HEK293 (cell line): ENCODE measurements at regions not wholly inside any gene's neighbourhood (a gene's known extent, or its start where the extent isn't known, plus 50 kb on each side); places are given as distances from the start of the nearest gene placed in this dataset.

Source experiments
- CTCF ChIA-PET: fragments of 350-600 bp; formaldehyde crosslinking; extraction: SDS; loops from one replicate; lab custom pipeline; 2021; ENCODE audit warnings: antibody characterized with exemption; lab: Yijun Ruan, JAX
- POLR2A ChIA-PET: fragments of 300-600 bp; formaldehyde crosslinking; extraction: SDS; loops from one replicate; lab custom pipeline; 2020; ENCODE audit warnings: antibody characterized with exemption, inconsistent platforms; lab: Yijun Ruan, JAX
- H3K27ac ChIP-seq: fragments of 200-500 bp; sonication (Bioruptor generic); 2 replicates; pipeline ENCODE4 v1.5.1; 2014; ENCODE audit warnings: low read depth, low read length, control low read depth, inconsistent platforms; ENCODE audit errors: extremely low read depth
- H3K36me3 ChIP-seq, 2 experiments: fragments of 200-500 bp in 1 of 2; sonication (Bioruptor generic) in 1 of 2; 1 replicate in 1 of 2; 2 replicates in 1 of 2; pipeline ENCODE4 v1.5.1; 2014 to 2017; ENCODE audit warnings: inconsistent platforms in 2 of 2, low read length in 2 of 2; ENCODE audit not compliant: control insufficient read depth in 2 of 2, insufficient read depth in 1 of 2
- H3K4me1 ChIP-seq: fragments of 200-500 bp; sonication (Bioruptor generic); 2 replicates; pipeline ENCODE4 v1.5.1; 2014; ENCODE audit warnings: mild to moderate bottlenecking, low read length, inconsistent platforms; ENCODE audit not compliant: control insufficient read depth, insufficient read depth
- H3K4me3 ChIP-seq: 2 replicates; pipeline ENCODE4 v1.5.1; 2011; ENCODE audit warnings: low read depth, mild to moderate bottlenecking, control low read depth, low read length, moderate library complexity
- H3K9me3 ChIP-seq: fragments of 200-500 bp; sonication (Bioruptor generic); 2 replicates; pipeline ENCODE4 v1.5.1; 2014; ENCODE audit warnings: low read depth, low read length, inconsistent platforms; ENCODE audit not compliant: control insufficient read depth, insufficient read depth
- FEZF1 ChIP-seq: fragments of 450-650 bp; formaldehyde crosslinking; IDR thresholded peaks from 2 replicates; pipeline ENCODE4 v1.5.1; 2016; ENCODE audit warnings: missing biosample characterization, missing genetic modification characterization
- HOXC10 ChIP-seq: sonication (generic); formaldehyde crosslinking; IDR thresholded peaks from 2 replicates; pipeline ENCODE4 v1.8.1; 2023; ENCODE audit warnings: mild to moderate bottlenecking, missing genetic modification reagents
- IKZF3 ChIP-seq: fragments of 450-650 bp; IDR thresholded peaks from 2 replicates; pipeline ENCODE4 v1.5.0; 2018; ENCODE audit warnings: missing biosample characterization, mild to moderate bottlenecking, missing genetic modification characterization, moderate library complexity
- KLF8 ChIP-seq: fragments of 450-650 bp; formaldehyde crosslinking; IDR thresholded peaks from 2 replicates; pipeline ENCODE4 v1.5.1; 2016; ENCODE audit warnings: missing biosample characterization, missing genetic modification characterization
- KLF9 ChIP-seq: fragments of 450-650 bp; formaldehyde crosslinking; IDR thresholded peaks from 2 replicates; pipeline ENCODE4 v1.5.1; 2016; ENCODE audit warnings: missing biosample characterization, missing genetic modification characterization, low read depth
- WT1 ChIP-seq: fragments of 450-650 bp; formaldehyde crosslinking; IDR thresholded peaks from 2 replicates; pipeline ENCODE4 v1.5.1; 2016; ENCODE audit warnings: missing biosample characterization, missing genetic modification characterization
- YY2 ChIP-seq: fragments of 450-650 bp; formaldehyde crosslinking; IDR thresholded peaks from 2 replicates; pipeline ENCODE4 v1.5.1; 2016; ENCODE audit warnings: missing biosample characterization, missing genetic modification characterization
- ZBTB1 ChIP-seq: fragments of 450-650 bp; formaldehyde crosslinking; IDR thresholded peaks from 2 replicates; pipeline ENCODE4 v1.5.1; 2016; ENCODE audit warnings: missing biosample characterization, missing genetic modification characterization
- ZBTB48 ChIP-seq: fragments of 450-650 bp; formaldehyde crosslinking; IDR thresholded peaks from 2 replicates; pipeline ENCODE4 v1.5.1; 2016; ENCODE audit warnings: missing biosample characterization, missing genetic modification characterization
- ZNF146 ChIP-seq: fragments of 450-650 bp; formaldehyde crosslinking; IDR thresholded peaks from 2 replicates; pipeline ENCODE4 v1.5.1; 2016; ENCODE audit warnings: missing biosample characterization, missing genetic modification characterization
- ZNF394 ChIP-seq: fragments of 450-650 bp; formaldehyde crosslinking; IDR thresholded peaks from 2 replicates; pipeline ENCODE4 v1.5.1; 2016; ENCODE audit warnings: missing biosample characterization, missing genetic modification characterization, mild to moderate bottlenecking, moderate library complexity, borderline replicate concordance
- ZNF426 ChIP-seq: fragments of 450-650 bp; formaldehyde crosslinking; IDR thresholded peaks from 2 replicates; pipeline ENCODE4 v1.5.1; 2017; ENCODE audit warnings: missing biosample characterization, missing genetic modification characterization, mild to moderate bottlenecking, inconsistent platforms, moderate library complexity
- ZNF48 ChIP-seq: fragments of 450-650 bp; formaldehyde crosslinking; IDR thresholded peaks from 2 replicates; pipeline ENCODE4 v1.5.1; 2016; ENCODE audit warnings: missing biosample characterization, missing genetic modification characterization
- ZNF529 ChIP-seq: fragments of 450-650 bp; formaldehyde crosslinking; IDR thresholded peaks from 2 replicates; pipeline ENCODE4 v1.5.1; 2017; ENCODE audit warnings: missing genetic modification characterization, missing biosample characterization; ENCODE audit not compliant: insufficient replicate concordance
- ZNF544 ChIP-seq: fragments of 450-650 bp; formaldehyde crosslinking; IDR thresholded peaks from 2 replicates; pipeline ENCODE4 v1.5.0; 2017; ENCODE audit warnings: missing biosample characterization, missing genetic modification characterization
- ZNF585B ChIP-seq: fragments of 450-650 bp; formaldehyde crosslinking; IDR thresholded peaks from 2 replicates; pipeline ENCODE4 v1.5.1; 2016; ENCODE audit warnings: missing biosample characterization, missing genetic modification characterization
- ZNF600 ChIP-seq: fragments of 450-650 bp; formaldehyde crosslinking; IDR thresholded peaks from 2 replicates; pipeline ENCODE4 v1.5.1; 2016; ENCODE audit warnings: missing biosample characterization, missing genetic modification characterization
- ZNF623 ChIP-seq: fragments of 450-650 bp; formaldehyde crosslinking; IDR thresholded peaks from 2 replicates; pipeline ENCODE4 v1.5.1; 2016; ENCODE audit warnings: missing biosample characterization, missing genetic modification characterization
- ZNF654 ChIP-seq: fragments of 450-650 bp; formaldehyde crosslinking; IDR thresholded peaks from 2 replicates; pipeline ENCODE4 v1.5.1; 2016; ENCODE audit warnings: low read depth, missing biosample characterization, missing genetic modification characterization
- ZNF660 ChIP-seq: fragments of 450-650 bp; IDR thresholded peaks from 2 replicates; pipeline ENCODE4 v1.5.1; 2018; ENCODE audit warnings: missing biosample characterization, mild to moderate bottlenecking, missing genetic modification characterization
- ZSCAN30 ChIP-seq: fragments of 450-650 bp; IDR thresholded peaks from 2 replicates; pipeline ENCODE4 v1.5.1; 2018; ENCODE audit warnings: missing biosample characterization, mild to moderate bottlenecking, missing genetic modification characterization, moderate library complexity
- TF ChIP-seq, protein P1 (sequence below): fragments of 450-650 bp; formaldehyde crosslinking; IDR thresholded peaks from 2 replicates; pipeline ENCODE4 v1.5.1; 2016; ENCODE audit warnings: missing biosample characterization, missing genetic modification characterization
- TF ChIP-seq, protein P2 (sequence below): fragments of 450-650 bp; formaldehyde crosslinking; IDR thresholded peaks from 2 replicates; pipeline ENCODE4 v1.5.1; 2016; ENCODE audit warnings: missing biosample characterization, missing genetic modification characterization
- TF ChIP-seq, protein P3 (sequence below): sonication (generic); formaldehyde crosslinking; IDR thresholded peaks from 2 replicates; pipeline ENCODE4 v1.8.1; 2022; ENCODE audit warnings: mild to moderate bottlenecking, moderate library complexity, missing genetic modification reagents
- TF ChIP-seq, protein P4 (sequence below): fragments of 450-650 bp; formaldehyde crosslinking; optimal IDR thresholded peaks from 2 replicates; pipeline ENCODE3; 2016; ENCODE audit warnings: missing biosample characterization, mild to moderate bottlenecking, missing genetic modification characterization
- TF ChIP-seq, protein P5 (sequence below): fragments of 450-650 bp; formaldehyde crosslinking; IDR thresholded peaks from 2 replicates; pipeline ENCODE4 v1.5.0; 2017; ENCODE audit warnings: missing biosample characterization, missing genetic modification characterization, borderline replicate concordance

DNA sequence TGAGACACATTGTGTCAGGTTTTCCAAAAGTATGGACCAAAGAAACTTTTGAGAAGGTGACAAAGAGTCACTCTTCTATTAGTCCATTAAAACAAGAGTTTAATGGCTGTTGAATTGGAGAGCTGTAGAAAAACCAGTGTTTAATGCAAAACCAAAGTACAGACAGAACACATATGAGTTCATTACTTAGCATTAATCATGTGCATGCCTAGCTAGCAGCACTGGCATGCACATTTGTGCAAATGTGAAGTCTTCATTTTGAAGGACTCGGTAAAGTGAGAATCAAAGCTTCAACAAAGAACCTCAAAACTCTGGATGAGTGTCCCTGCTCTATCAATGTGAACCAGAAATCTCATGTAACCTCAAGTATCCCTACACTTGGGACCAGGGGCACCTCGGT, 256.3 kb upstream of the PPARGC1A start:
- H3K27ac ChIP-seq, result no peak overlapping the region
- no peaks in the 10 kb centered on the region for H3K4me1 ChIP-seq
- POLR2A ChIA-PET, result no interaction called here
- no peak overlapping the region for H3K4me3 ChIP-seq
- H3K9me3 ChIP-seq, result no peaks in the 10 kb centered on the region
- no peaks in the 10 kb centered on the region for H3K36me3 ChIP-seq
- TF ChIP-seq, protein P1, sequence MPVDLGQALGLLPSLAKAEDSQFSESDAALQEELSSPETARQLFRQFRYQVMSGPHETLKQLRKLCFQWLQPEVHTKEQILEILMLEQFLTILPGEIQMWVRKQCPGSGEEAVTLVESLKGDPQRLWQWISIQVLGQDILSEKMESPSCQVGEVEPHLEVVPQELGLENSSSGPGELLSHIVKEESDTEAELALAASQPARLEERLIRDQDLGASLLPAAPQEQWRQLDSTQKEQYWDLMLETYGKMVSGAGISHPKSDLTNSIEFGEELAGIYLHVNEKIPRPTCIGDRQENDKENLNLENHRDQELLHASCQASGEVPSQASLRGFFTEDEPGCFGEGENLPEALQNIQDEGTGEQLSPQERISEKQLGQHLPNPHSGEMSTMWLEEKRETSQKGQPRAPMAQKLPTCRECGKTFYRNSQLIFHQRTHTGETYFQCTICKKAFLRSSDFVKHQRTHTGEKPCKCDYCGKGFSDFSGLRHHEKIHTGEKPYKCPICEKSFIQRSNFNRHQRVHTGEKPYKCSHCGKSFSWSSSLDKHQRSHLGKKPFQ (tag by site-specific recombination), result no peak
- TF ChIP-seq FEZF1 (tag by site-specific recombination), result no peak
- no peak for TF ChIP-seq ZNF654
- no peak for TF ChIP-seq YY2 (tag by site-specific recombination)
- TF ChIP-seq, protein P2, sequence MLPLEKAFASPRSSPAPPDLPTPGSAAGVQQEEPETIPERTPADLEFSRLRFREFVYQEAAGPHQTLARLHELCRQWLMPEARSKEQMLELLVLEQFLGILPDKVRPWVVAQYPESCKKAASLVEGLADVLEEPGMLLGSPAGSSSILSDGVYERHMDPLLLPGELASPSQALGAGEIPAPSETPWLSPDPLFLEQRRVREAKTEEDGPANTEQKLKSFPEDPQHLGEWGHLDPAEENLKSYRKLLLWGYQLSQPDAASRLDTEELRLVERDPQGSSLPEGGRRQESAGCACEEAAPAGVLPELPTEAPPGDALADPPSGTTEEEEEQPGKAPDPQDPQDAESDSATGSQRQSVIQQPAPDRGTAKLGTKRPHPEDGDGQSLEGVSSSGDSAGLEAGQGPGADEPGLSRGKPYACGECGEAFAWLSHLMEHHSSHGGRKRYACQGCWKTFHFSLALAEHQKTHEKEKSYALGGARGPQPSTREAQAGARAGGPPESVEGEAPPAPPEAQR (tag by site-specific recombination), result no peak
- no peak for TF ChIP-seq ZNF394 (tag by site-specific recombination)
- TF ChIP-seq, protein P3, sequence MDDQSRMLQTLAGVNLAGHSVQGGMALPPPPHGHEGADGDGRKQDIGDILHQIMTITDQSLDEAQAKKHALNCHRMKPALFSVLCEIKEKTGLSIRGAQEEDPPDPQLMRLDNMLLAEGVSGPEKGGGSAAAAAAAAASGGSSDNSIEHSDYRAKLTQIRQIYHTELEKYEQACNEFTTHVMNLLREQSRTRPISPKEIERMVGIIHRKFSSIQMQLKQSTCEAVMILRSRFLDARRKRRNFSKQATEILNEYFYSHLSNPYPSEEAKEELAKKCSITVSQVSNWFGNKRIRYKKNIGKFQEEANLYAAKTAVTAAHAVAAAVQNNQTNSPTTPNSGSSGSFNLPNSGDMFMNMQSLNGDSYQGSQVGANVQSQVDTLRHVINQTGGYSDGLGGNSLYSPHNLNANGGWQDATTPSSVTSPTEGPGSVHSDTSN, result no peak
- TF ChIP-seq, all 188 proteins: peak for 0
- CTCF ChIA-PET, result no interaction called here

DNA sequence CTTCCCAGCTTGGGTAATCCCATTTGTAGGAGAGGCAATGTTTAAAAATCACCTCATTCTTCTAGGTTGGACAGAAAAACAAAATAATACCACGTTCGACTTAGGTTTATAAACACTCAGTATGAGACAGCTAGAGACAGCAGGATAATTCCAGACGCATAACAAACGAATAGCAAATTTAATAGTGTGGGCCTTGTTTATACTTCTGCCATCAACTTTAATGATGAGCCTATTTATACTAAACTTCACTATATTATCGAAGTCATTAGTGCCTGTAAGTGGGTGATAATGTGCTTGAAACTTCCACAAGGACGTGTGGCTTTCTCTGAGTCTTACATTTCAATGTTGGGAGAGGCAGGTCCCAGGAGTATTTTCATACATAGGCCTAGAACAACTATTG, 255.7 kb upstream of the PPARGC1A start:
- ChIA-PET CTCF (interaction anchor here (1.0 kb wide), 1 partner anchor 132 kb away, joined by 5 read pairs; no protein-coding TSS in a partner anchor), POLR2A (no interaction called here)
- no peaks in the 10 kb centered on the region for H3K9me3 ChIP-seq
- H3K36me3 ChIP-seq, result no peaks in the 10 kb centered on the region
- TF ChIP-seq ZNF426, result no peak
- TF ChIP-seq, protein P4, sequence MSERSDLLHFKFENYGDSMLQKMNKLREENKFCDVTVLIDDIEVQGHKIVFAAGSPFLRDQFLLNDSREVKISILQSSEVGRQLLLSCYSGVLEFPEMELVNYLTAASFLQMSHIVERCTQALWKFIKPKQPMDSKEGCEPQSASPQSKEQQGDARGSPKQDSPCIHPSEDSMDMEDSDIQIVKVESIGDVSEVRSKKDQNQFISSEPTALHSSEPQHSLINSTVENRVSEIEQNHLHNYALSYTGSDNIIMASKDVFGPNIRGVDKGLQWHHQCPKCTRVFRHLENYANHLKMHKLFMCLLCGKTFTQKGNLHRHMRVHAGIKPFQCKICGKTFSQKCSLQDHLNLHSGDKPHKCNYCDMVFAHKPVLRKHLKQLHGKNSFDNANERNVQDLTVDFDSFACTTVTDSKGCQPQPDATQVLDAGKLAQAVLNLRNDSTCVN (tag by site-specific recombination), result no peak
- TF ChIP-seq ZNF660 (tag by site-specific recombination), result no peak
- no peaks in the 10 kb centered on the region for H3K4me1 ChIP-seq
- no peak overlapping the region for H3K4me3 ChIP-seq
- no peak overlapping the region for H3K27ac ChIP-seq

DNA sequence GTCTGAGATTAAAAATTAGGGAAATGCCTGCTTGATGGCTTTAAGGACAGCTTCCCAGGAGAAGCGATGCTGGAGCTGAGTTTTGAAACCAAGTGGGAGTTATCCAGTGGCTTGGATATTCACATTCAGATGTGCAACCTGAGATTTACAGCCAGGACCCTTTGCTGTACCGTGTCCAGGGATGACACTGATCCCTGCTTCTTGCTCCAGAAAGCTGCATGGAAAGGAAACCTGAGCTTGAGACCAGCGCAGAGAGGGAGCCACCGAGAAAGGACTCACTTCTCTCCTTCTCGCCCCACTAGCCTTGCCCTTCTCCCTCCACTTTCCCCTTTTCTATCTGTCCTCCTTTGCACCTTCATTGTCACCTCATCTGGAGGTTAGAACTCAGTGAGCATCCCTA, 254.5 kb upstream of the PPARGC1A start:
- TF ChIP-seq ZNF600 (tag by site-specific recombination) (no peak), IKZF3 (no peak), ZNF529 (no peak), KLF9 (tag by site-specific recombination) (no peak), WT1 (no peak), ZNF544 (tag by site-specific recombination) (no peak), ZSCAN30 (tag by site-specific recombination) (no peak), ZNF585B (tag by site-specific recombination) (no peak), ZNF48 (tag by site-specific recombination) (no peak), ZNF146 (no peak), HOXC10 (CRISPR knock-in tag) (no peak), ZBTB48 (tag by site-specific recombination) (no peak), ZNF394 (tag by site-specific recombination) (no peak), KLF8 (tag by site-specific recombination) (no peak), ZNF623 (tag by site-specific recombination) (no peak), ZBTB1 (tag by site-specific recombination) (no peak)
- TF ChIP-seq, protein P5, sequence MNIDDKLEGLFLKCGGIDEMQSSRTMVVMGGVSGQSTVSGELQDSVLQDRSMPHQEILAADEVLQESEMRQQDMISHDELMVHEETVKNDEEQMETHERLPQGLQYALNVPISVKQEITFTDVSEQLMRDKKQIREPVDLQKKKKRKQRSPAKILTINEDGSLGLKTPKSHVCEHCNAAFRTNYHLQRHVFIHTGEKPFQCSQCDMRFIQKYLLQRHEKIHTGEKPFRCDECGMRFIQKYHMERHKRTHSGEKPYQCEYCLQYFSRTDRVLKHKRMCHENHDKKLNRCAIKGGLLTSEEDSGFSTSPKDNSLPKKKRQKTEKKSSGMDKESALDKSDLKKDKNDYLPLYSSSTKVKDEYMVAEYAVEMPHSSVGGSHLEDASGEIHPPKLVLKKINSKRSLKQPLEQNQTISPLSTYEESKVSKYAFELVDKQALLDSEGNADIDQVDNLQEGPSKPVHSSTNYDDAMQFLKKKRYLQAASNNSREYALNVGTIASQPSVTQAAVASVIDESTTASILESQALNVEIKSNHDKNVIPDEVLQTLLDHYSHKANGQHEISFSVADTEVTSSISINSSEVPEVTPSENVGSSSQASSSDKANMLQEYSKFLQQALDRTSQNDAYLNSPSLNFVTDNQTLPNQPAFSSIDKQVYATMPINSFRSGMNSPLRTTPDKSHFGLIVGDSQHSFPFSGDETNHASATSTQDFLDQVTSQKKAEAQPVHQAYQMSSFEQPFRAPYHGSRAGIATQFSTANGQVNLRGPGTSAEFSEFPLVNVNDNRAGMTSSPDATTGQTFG (tag by site-specific recombination), result no peak
- Histone ChIP-seq H3K9me3 (no peaks in the 10 kb centered on the region), H3K4me3 (no peak overlapping the region), H3K36me3 (no peaks in the 10 kb centered on the region), H3K4me1 (no peaks in the 10 kb centered on the region), H3K27ac (no peak overlapping the region)
- ChIA-PET CTCF (no interaction called here), POLR2A (no interaction called here)
